ENCODE measurements at regions not wholly inside any gene's neighbourhood (a gene's known extent, or its start where the extent isn't known, plus 50 kb on each side); places are given as distances from the start of the nearest gene placed in this dataset.

DNA sequence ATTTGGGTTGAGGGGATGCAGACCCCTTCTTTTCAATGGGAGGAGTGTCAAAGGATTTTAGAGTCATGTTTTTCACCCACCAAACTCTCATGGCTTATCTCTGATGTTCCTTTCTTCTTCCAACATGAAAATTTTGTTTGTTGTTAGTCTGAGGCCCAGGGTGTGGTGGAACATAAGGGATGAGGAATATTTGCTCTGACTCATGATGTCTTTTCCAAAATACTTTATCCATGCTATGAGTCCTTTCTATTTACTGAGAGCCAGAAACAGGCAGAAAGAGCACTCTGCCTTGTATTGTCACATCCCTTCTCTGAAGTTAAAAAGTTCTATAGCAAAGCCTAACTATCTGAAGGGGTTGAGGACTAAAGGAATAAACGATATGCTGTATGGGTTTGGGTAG is 61.6 kb upstream of the GYPA start:
- no peak for DNase-seq

DNA sequence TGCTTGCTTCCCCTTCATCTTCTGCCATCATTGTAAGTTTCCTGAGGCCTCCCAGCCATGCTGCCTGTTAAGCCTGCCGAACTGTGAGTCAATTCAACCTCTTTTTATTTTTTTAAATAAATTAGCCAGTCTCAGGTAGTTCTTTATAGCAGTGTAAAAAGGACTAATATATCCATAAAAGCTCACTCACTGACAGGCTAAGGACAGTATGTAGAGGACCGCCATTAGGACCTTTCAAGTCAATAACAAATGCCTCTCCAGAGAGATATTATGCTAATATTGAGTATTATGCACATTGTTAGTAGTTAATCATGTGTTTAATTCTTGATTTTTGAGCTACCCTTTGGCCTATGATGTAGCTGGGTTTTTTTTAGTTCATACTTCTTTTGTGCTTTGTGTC is 62.6 kb upstream of the GYPA start:
- DNase-seq: no peak

DNA sequence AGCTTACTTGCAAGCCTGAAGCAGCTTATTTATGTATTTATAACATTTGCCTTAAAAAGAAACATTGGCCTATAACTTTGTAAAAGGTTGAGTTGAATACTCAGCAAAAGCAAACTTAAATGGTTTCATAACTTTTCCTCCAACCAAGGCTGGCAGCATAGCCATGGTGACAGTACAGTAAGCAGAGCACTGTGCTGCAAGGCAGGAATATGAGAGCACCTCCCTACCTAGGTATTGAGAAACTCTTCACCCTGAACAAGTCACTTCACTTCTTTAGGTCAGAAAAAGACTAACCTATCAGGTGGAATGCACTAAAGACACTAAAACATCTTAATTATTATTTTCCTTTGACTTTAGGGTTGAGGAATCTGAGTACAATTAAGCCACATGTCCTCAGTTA is 63.9 kb upstream of the GYPA start:
- DNase-seq: no peak

DNA sequence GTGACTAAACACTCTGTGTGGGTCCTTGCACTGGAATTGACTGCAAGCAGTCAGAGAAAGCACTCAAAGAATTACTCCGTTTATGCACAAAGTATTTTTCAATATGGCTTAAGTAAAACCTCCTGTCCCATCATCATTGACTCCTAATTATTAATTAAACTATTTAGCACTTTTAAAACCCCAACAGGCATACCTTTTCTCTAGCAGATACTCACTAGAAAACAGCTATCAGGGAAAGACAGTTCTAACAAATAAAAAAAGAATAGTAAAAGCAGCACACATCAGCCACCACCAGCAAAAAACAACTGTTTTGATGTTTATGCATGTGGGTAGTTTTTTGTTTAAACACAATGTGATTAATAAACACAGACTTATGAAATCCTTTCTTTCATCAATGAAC is 66.2 kb upstream of the GYPA start:
- no peak for DNase-seq

DNA sequence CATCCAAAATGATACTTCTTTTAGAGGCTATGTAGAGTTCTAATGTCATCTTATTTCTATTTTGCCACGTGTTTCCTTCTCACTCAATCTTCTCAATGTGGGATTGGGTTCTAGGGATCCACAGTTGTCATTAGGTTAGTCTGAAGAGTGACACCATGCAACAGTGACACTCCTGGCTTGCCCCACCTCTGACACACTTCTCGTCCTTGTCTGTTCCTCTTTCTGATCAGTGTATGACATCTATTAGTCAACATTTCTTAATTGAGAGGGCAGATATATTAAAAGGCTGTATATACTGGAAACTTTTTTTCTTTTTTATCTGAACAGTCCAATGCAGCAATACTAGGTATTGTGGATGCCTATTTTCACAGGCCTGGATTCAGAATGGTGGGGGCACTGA is 67.6 kb upstream of the GYPA start:
- no peak for DNase-seq

DNA sequence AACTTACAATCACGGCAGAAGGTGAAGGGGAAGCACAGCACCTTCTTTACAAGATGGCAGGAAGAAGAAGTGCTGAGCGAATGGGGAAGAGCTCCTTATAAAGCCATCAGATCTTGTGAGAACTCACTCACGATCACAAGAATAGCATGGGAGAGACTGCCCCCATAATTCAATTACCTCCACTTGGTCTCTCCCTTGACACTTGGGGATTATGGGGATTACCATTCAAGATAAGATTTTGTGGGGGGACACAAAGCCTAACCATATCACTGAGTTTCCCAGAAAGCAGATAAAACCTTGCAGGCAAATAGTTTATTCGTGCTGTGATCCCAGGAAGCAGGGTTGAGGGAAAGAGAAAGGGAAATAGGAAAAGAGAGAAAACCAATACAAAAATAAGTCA is 69.0 kb upstream of the GYPA start:
- no peak for DNase-seq

DNA sequence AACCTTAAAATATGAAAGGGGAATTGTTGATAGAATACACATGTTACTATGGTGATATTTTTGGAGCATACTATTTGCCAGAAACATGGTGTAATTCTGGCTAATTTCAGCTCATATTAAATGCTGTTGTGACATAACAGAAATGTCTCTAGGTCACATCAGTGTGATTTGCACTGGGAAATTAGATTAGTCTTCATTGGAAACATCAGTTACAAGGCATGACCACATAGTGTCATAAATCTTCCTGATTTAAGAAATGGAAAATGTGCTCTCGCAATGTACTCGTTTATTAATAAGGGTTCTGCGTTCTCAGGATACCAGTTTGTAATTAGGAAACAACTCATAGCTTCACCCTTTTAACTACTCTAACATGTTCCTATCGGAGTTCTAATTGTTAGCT is 72.9 kb upstream of the GYPA start:
- no peak for DNase-seq

DNA sequence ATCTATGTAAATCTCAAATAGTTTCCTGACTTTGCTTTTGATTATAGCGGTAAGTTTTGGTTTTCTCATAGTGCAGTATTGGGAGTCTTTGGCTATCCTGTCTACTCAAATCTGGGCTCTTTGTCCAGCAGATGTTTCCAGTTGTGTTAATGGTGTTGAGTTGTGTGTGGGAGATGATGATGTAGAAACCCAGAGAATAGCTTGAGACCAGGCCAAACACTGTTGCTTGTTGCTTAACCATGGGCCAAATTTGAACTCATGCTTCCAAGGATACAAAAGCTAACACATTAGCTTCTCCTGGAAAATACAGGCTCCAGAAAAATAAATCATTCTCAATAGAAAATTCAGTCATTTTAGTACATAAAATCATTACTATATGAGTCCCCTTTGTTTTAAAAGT is 82.6 kb upstream of the GYPA start:
- no peak for DNase-seq

DNA sequence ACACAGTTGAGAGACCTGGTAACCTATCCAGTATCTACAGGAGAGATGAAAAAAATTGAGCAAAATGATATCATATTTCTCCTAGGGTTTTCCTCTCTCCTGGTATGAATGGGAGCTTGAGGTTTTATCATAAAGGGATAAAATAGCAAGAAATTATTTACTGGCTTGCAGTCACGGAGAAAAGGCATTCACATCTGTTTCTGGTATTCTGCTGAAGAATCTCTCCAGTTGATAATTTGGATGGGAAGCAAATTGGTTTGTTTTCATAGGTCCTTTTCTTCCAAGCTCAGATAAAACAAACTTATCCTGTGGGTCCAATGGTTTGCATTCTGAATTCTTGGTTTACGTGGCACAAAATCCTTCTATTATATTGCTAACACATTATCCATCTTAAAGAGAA is 83.1 kb upstream of the GYPA start:
- DNase-seq: no peak

DNA sequence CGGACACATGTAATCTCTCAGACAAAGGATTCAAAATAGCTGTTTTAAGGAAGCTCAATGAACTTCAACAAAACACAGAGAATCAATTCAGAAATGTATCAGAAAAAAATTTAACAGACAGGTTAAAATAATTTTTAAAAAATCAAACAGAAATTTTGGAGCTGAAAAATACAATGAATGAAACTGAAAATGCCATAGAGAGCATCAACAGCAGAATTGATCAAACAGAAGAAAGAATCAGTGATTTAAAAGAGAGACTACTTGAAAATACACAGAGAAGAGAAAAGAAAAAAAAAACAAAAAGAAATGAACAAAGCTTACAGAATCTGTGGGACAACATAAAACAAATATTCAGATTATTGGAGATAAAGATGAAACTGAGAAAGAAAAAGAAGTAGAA is 118.8 kb upstream of the GYPA start:
- no peak for DNase-seq

DNA sequence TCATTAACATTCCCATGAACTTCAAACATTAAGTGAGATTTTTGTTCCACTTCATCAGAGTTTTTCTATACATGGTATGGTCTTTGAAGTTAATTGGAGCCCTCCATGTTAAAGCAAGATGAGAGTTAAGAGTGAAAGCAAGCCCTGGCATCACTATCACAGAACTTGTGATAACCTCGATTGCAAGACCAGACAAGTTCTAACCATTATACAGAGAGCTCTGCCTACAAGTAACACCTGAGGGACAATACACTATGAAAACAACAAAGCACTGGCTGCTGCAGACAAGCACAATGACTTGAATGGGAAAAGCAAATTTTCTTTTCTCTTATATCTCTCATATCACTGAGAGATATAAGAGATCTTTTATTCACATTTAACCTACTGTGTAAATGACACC is 126.6 kb upstream of the GYPA start:
- DNase-seq: no peak

DNA sequence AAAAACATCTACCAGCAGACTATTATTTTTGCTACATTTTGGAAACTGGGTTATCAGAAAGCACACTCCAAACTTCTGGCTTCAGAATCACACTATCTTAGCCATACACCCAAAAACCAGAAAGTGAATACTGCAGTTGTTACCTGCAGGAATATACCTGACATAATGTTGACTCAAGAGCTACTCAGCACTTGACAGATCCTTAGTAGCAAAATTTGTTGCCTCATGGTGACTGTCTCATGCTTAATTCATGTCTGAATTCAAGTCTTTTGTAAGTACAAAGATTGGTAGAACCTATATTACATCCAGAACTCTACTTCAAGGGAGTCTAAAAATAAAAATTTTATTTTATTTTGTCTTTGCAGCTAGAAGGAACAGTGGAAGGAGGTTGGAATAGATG is 140.2 kb upstream of the GYPA start:
- no peak for DNase-seq

DNA sequence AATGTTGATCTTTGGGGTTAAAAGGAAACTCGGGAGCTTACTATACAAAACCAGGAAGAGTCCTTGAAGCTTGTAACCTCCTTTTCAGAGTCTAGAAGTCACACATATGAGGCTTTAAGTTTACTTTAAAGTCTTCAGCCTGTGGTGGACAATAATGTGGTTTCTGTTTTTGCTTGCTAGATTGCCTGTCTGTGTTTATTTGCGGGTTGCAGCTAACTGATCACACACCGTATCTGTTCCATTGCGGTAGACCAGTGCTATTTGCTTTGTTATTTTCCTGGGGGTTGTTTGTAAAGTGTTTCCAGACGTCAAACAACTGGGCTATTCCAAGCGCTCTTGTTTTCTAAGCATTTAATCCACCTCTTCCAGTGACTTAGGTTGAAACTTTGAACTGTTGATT is 143.0 kb upstream of the GYPA start:
- no peak for DNase-seq

DNA sequence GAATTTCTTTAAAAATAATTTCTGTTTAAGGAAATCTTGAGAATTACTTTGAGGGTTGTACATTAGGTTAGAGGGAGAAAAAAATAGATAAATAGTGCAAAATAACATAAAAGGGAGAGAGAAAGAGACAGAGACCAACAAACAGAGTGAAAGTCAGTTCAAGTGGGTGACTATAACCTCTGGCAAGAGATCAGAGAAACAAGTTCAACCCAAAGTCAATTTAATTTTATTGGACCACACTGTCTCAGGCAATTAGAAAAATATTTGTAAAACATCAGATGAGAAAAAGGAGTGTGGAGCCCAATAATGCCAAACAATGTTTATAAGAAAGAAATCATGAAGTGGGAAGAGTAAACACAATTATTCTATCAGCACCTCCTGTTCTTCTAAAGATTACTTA is 143.5 kb upstream of the GYPA start:
- DNase-seq: no peak

DNA sequence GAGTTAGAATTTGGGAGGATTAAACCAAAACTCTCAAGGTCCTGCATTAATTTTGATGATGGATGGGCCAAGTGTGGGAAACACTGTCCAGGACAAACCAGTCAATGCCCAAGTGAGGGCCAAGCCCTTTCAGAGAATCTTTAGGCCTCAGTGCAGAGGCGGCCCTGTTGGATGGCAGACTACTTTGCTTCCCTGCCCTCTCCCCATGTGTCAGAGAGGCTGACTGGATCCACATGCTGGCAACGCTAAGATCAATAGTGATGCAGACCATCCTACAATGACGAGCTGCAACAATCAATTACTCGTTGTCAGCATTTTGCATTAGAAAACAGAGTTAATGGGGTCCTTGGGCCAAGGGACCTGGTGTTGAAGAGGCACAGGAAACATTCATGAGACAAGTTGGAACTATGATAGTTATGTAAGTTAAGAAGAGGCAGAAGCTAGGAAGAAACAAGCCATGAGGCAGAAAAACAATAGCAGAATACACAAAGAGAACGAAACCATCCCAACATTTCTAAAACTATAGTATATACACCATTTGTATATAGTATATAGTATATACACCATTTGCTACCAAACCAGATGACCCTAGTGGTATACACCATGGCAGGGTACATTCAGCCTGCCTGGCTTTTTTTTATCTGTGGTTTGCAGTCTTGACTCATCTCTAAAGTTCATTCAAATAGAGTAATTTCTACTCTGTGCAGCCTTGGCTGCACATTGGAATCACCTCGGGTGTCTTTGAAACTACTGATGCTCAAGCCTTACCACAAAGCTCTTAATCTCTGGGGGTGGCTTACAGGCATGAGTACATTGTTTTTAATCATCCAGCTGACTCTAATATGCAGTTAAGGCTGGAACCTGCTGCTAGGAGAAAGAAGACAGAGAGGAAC is 147.7 kb upstream of the GYPA start:
- DNase-seq: no peak

DNA sequence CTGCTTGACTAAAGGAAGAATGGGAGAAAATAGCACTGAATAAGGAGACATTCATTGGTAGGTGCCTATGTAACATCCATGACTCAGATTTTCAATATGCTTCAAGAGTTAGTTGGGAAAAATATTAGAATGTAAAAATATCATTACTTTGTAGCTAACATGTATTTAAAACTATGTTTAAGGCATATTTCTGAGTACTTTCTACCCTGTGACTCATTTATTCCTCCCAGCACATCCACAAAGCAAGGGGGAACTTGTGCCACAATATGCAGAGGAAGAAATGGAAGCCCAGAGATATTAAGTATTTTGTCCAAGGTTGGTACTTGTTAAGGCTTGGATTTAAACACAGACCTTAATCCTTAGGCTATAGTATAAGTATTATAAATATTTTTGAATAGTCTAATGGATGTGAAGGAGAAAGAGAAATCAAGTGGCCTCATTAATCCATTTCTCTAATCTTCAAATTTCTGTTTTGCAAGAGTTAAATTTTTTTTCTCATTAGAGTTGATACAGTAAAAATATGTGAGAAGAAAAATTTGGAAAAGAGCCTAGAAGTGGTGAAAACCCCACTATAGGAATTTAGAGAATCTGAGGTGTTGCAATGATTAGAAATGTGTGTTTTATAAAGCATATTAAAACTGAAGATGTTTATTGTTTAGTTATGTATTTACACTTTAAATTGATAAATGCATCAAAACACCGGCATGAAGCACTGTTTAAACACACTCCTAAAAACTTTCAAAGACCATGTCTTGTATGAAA is 149.3 kb upstream of the GYPA start:
- no peak for DNase-seq

DNA sequence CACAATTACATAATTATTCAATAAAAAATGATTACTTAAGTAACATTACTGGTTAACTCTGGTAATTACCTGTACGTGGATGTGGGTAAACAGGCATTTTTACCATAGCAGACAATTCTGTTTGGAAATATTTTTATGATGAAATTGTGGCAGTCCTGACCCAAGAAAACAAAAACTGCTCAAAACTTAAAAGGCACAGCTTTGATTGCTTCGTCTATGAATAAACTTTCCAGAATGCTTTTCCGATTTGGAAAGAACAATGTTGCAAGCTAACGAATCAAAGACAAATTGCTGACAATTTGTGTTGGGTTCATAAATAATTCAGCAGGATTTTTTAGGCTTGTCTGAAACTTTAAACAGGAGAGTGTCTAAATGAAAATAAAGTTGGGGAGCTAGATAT is 150.6 kb upstream of the GYPA start:
- no peak for DNase-seq

DNA sequence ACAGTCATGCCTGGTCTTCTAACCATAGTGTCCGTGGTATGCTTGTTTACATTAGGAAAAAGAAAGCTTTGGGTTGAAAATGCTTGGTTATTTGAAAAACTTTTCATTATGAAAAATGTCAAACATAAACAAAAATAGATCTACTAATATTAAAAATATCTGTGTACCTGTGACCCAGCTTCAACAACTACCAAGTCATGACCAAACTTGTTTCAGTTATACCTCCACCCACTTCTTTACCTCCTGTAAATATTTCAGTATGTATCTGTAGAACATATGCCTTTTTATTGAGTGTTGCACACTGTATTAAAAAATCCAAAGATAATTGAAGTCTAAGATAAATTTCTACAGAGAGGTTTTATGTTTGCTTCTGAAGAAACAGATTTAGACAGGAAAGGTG is 153.7 kb upstream of the GYPA start:
- no peak for DNase-seq

DNA sequence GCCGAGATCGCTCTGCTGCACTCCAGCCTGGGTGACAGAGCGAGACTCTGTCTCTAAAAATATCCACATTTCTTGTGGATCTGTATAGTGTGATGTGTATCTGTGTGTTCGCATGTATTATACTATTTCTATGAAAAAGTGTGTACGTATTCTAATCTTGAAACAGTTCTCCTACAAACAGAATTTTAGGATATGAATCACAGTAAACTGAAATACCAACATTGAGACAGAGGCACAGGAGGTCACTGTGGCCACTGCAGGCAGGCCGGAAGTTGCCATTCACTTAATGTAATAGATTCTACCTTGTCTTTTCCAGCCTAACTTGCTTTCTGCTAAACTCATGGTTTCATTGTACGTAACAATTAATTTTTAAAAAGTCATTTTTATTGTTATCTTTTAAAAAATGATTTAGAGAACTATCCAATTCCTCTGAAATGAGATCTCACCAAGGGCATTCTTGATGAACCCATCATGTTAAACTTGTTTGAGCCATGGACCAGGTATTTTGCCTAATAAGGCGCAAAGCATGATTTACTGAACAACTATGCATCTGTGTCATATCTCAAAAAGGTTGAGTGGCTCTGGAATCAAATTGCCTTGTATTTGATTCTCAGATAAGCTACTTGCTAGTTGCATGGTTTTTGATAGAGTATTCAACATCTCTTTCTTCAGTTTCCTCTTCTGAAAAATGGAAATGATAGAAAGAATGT is 154.9 kb upstream of the GYPA start:
- DNase-seq: no peak

DNA sequence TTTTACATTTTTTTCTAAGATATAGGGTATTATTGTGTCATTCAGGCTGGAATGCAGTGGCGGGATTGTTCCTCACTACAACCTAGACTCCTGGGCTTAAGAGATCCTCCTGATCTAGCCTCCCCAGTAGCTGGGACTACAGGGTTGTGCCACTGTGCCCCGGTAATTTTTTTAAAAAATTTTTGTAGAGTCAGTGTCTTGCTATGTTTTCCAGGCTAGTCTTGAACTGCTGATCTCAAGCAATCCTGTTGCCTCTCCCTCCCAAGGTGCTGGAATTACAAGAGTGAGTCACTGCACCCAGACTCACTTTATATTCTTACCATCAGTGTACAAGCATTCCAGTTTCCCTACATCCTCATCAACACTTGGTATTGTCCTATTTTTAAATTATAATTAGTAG is 156.4 kb upstream of the GYPA start:
- DNase-seq: no peak

DNA sequence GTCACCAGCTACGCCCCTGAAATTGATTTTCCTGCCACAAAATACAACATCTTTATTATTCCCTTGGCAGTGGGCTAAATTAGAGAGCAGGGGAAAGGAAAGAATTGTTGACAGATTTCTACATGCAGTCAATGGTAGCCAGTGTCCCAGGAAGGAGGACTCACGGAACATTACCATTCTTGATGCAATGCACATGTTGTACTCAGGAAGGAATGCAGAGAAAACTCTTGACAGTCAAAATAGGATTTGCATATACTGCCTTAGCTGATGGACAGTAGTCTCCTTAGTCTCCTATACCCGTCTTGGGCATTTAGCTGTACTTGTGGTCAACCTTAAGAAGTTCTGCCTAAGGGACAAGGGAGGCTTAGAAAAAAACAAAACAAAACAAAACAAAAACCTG is 158.0 kb upstream of the GYPA start:
- no peak for DNase-seq

DNA sequence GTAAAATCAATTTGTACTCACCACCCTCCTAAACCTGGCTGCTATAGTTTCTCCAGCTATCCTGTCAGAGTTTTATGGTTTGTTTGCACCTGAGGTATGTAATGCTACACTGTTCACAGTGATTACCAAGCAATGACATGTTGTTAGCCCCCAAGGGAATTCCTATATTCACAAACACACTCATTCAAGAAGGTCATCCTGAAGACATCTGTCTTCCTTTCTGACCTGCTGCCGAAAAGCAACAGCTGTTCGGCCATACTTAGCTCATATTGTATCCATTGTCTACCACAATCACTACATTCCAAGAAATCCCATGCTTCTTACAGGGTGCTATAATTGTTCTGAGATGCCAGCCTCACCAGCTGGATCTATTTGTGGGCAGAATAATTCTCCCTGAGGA is 160.1 kb upstream of the GYPA start:
- no peak for DNase-seq

DNA sequence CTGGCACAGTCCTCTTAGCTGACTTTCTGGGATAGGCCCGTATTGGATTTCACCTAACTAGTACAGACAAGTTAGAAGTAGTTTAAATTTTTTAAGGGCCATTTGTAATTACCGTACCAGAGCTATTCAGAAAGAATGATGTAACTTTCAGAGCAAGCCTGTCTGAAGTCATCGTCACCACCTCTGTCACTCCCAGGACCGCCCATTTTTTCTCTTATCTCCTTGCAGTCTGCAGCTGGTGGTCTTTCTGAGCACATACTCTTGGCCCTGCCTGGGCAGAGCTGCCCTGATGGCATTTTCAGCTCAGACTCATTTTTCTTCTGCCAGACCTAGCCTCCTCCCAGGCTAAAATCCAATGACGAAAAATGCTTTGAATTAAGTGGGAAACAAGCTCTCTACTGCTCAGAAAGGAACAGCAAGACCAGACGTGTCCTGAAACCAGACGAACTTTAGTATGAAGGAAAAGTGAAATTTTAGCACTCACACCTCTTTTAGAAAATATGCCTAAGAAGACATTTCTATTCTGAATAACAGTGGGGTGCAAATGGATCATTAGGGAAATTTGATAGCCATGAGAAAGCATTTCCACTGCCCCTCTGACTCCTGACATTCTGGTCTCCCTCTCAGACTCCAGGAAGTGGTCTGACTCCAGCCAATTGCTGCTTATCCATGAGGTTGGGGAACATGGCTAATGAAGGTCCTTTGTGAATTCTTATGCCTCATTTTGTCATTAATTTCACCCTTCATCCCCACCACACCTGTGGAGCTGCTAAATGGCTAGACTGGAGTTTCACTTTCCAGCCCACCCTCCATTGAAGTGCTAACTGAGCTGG is 162.4 kb upstream of the GYPA start:
- DNase-seq: no peak
